ENCODE measurements at regions not wholly inside any gene's neighbourhood (a gene's known extent, or its start where the extent isn't known, plus 50 kb on each side); places are given as distances from the start of the nearest gene placed in this dataset.

DNA sequence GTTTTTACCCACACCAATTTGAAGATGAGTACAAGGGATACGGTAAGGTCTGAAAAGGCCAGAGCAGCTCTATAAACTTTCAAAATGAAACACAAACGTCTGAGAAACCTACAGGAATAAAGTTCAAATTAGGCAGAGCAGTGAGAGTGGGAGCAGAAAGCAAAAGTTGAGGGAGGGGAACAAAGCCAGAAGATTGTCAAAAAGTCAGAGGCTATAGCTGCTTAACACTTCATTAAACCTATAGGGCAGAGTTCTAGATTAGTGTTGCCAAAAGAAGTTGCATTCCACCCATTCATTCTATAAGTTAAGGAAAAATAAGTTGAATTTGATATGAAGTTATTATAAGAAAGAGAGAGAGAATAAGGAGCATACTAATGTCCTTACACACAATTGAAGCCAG, 309.6 kb upstream of the CD180 start:
- Histone ChIP-seq H3K27ac (ENCODE audit: control insufficient read depth, insufficient read depth) (no peak overlapping the region), H3K36me3 (ENCODE audit: control insufficient read depth in 2 of 2, insufficient read depth in 2 of 2, low read length in 1 of 2) (no peaks in the 10 kb centered on the region), H3K9ac (ENCODE audit: control insufficient read depth, insufficient read depth, low read length) (no peak overlapping the region), H3K4me1 (ENCODE audit: control insufficient read depth, insufficient read depth, low read length) (no peaks in the 10 kb centered on the region), H4K20me1 (ENCODE audit: control insufficient read depth, insufficient read depth) (no peaks in the 10 kb centered on the region), H3K4me3 (no peak overlapping the region), H3K79me2 (ENCODE audit: control insufficient read depth, insufficient read depth, low read length) (no peaks in the 10 kb centered on the region), H3K9me3 (replicated peaks; ENCODE audit: control insufficient read depth, insufficient read depth, low read length) (no peaks in the 10 kb centered on the region), H3K4me2 (ENCODE audit: control insufficient read depth, insufficient read depth) (no peak overlapping the region), H2AFZ (ENCODE audit: control insufficient read depth, low read depth, low read length) (no peak overlapping the region), H3K27me3 (replicated peaks in 1 of 2; ENCODE audit: control insufficient read depth in 2 of 2, insufficient read depth in 2 of 2, low read length in 1 of 2) (no peaks in the 10 kb centered on the region)
- intact Hi-C loops (cut with micrococcal nuclease; ENCODE audit: unreplicated experiment) (no loop called here), in situ Hi-C loops (cut with MboI) (no loop called here)
- WGBS (ENCODE audit: insufficient coverage, insufficient replicate concordance, low lambda C conversion rate, missing lambda C conversion rate) = 0% methylated on average over 2 of the region's 2 CpGs
- CTCF ChIA-PET = interaction anchor here (0.6 to 0.7 kb wide), 3 partner anchors 11 to 1112 kb away, joined by 3 read pairs; no protein-coding TSS in a partner anchor
- POLR2A ChIA-PET = interaction anchor here (0.6 kb wide), 1 partner anchor 38 kb away, joined by 3 read pairs; no protein-coding TSS in a partner anchor
- no peak for DNase-seq (ENCODE audit: low read depth, low spot score)
- ATAC-seq = no peak
- FAIRE-seq = no peak
- SMC1A ChIA-PET (ENCODE audit: uncharacterized antibody, unreplicated experiment) = no interaction called here
- RAD21 ChIA-PET (ENCODE audit: unreplicated experiment) = no interaction called here
- no TSS peak for BruUV-seq (replicated peaks)
- TF ChIP-seq CUX1 (IDR thresholded peaks at IDR 0.05; ENCODE audit: insufficient replicate concordance, low read depth, low read length) = no peak
- TF ChIP-seq FOS (IDR thresholded peaks at IDR 0.05; ENCODE audit: borderline replicate concordance, extremely low read depth, insufficient read length) = no peak
- no peak for TF ChIP-seq RELA (IDR thresholded peaks at IDR 0.05; ENCODE audit: borderline replicate concordance, partially characterized antibody)
- TF ChIP-seq POLR2AphosphoS5 (IDR thresholded peaks at IDR 0.05; ENCODE audit: low read length) = no peak
- TF ChIP-seq CHD4 (IDR thresholded peaks at IDR 0.05) = no peak
- TF ChIP-seq ZSCAN29 (IDR thresholded peaks at IDR 0.05) = no peak
- no peak for TF ChIP-seq ATF7 (IDR thresholded peaks at IDR 0.05; ENCODE audit: low read depth)
- no peak for TF ChIP-seq SP1 (IDR thresholded peaks at IDR 0.05; ENCODE audit: low read depth, low read length)
- no peak for TF ChIP-seq ZBTB40 (IDR thresholded peaks at IDR 0.05; ENCODE audit: borderline replicate concordance)
- no peak for TF ChIP-seq HDAC6 (IDR thresholded peaks at IDR 0.05; ENCODE audit: unreplicated experiment)
- TF ChIP-seq RUNX3 (IDR thresholded peaks at IDR 0.05; ENCODE audit: low read length) = no peak
- TF ChIP-seq CEBPZ (IDR thresholded peaks at IDR 0.05; ENCODE audit: low read depth, low read length) = no peak
